Kidney tubule cell (primary cell): ENCODE measurements at regions not wholly inside any gene's neighbourhood (a gene's known extent, or its start where the extent isn't known, plus 50 kb on each side); places are given as distances from the start of the nearest gene placed in this dataset.
"Not testable (repeated sequence)": the region's sequence is repeated elsewhere in the genome, so short reads cannot be mapped to it uniquely, and the experiment has no call there.

ENCODE experiments used
- DNase-seq: peaks from one replicate; pipeline ENCODE4 v3.0.0-alpha.2; 2018; ENCODE audit warnings: low spot score

DNA sequence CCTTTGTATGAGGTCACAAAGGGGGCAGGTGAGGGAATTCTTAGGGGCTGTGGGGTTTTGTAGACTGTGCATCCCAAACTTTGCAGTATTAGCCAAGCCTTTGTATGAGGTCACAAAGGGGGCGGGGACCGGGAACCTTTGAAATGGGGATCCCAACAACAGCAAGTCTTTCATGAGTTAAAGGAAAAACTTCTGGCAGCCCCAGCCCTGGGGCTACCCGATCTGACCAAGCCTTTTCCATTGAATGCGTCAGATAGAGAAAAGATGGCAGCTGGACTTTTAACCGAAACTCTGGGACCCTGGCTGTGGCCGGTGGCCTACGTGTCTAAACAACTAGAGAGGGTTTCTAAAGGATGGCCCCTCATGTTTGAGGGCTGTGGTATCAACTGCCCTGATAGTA lies 79.0 kb upstream of the RUBCNL start:
- not testable (repeated sequence) for DNase-seq

DNA sequence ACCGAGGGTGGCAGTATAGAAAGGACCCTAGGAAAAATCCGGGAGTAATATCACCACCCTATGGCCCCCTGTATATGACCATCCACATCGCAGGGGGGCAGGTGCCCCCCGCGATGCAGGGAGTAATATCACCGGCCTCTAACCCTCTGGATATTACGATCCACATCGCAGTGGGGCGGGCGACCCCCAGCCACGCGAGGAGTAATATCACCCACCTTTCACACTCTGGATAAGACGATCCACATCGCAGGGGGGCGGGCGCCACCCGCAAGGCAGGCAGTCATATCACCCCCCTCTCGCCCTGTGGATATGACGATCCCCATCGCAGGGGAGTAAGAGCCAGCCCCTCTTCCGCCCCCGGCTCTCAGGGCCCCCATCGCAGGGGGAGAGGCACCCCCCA lies 76.7 kb upstream of the RUBCNL start:
- DNase-seq = no peak

DNA sequence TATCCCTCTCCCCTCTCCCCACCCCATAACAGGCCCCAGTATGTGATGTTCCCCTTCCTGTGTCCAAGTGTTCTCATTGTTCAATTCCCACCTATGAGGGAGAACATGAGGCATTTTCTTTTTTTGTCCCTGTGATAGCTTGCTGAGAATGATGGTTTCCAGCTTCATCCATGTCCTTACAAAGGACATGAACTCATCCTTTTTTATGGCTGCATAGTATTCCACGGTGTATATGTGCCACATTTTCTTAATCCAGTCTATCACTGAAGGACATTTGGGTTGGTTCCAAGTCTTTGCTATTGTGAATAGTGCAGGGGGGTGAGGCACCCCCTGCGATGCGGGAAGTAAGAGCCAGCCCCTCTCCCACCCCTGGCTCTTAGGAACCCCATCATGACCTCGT lies 73.2 kb upstream of the RUBCNL start:
- not testable (repeated sequence) for DNase-seq

DNA sequence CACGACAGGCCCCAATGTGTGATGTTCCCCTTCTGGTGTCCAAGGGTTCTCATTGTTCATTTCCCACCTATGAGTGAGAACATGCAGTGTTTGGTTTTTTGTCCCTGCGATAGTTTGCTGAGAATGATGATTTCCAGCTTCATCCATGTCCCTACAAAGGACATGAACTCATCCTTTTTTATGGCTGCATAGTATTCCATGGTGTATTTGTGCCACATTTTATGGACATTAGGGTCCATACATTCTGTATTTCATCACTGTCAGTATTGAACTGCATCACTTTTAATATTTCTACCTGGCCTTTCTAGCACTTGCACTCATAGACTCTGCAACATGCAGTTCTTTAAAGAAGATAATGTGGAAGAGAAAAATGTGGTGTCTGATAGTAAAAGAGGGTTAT lies 70.2 kb upstream of the RUBCNL start:
- DNase-seq = not testable (repeated sequence)

DNA sequence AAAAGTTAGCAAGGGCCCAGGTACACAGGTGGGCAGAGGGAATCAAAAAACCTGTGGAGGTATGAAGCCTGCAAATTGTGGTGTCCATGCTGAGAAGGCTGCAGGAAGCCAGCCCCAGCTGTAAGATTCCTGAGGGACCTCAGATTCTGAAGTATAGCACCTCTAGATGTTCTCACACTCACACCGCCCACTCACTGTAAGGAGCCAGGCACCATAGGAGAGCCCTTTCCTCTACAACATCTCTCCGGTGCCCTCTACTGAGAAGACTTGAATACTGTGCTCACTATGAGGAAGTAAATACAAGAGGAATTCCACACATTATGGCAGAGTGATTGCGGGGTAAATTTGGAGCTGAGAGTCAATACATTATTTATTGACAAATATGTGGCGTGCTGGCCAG lies 68.9 kb upstream of the RUBCNL start:
- peak; percentile 66 for DNase-seq

DNA sequence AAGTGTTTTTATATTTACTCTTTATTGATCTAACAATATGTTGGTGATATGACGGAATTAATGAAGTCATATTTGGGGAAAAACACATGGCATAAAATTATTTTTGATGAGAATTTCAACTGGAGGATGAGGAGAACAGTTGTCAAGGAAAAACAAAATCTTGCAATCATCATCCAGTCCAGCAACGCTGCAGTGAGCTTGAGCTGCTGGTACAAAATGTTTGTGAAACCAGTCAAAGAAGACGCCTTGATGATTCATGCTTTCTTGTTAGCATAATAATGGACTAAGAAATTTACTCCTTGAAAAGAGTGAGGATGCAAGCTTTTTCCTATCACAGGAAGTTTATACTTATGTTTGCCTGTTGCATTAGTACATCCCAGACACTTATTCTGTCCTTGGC lies 64.1 kb upstream of the RUBCNL start:
- not testable (repeated sequence) for DNase-seq

DNA sequence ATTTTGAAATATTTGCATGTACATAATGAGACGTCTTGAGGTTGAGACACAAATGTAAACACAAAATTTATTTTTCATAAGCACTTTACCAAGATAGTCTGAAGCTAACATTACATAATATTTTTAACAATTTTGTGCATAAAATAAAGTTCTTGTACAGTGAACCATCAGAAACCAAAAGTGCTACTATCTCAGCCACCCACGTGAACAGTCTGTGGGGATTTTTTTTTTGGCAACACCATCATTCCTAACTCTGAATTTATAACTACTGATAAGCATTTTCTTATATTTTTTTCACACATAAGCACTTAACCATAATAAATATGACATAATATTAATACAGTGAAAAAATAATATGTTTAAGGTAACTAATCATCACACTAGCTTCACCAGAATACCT lies 62.9 kb upstream of the RUBCNL start:
- not testable (repeated sequence) for DNase-seq

DNA sequence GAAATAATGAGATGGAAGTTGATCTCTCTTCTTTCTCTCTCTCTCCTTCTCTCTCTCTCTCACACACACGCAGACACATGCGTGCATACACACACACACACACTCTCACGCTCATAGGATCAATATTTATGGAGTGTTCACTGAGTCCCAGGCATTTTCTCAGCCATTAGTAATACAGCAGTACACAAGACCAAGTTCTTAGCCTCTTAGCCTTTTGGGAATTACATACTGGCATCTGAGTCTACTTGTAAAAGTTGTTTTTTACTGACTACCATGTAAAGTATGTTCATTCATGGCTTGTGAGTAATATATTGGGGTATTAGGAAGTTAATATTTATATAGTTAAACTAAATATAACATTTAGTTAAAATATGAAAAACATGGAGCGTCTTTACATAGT lies 61.1 kb upstream of the RUBCNL start:
- DNase-seq = not testable (repeated sequence)

GRCh38 chr13:46437808-46438404 lies 50.9 kb upstream of the RUBCNL start:
- DNase-seq = not testable (repeated sequence)
